Esophagus mucosa (tissue), 1 donor: ENCODE measurements at regions not wholly inside any gene's neighbourhood (a gene's known extent, or its start where the extent isn't known, plus 50 kb on each side); places are given as distances from the start of the nearest gene placed in this dataset.

Experiments used
- ATAC-seq: fragments of 200-7000 bp; cut with Tn5 transposase; one replicate; pipeline ENCODE4 v1.9.1; 2020
- donor health status: DM: yes; HTN: yes; CAD: no.

- no peak for ATAC-seq
Measured at GRCh38 chr2:5519286-5519685, 172.9 kb upstream of the SOX11 start.

- no peak for ATAC-seq
Measured at GRCh38 chr2:5520463-5520972, 171.7 kb upstream of the SOX11 start.

GRCh38 chr2:5521461-5521860 is 170.7 kb upstream of the SOX11 start:
- ATAC-seq: no peak

GRCh38 chr2:5524551-5524950 is 167.6 kb upstream of the SOX11 start:
- no peak for ATAC-seq

- no peak for ATAC-seq
Measured at GRCh38 chr2:5528706-5529105, 163.5 kb upstream of the SOX11 start.

GRCh38 chr2:5530011-5530696 is 162.0 kb upstream of the SOX11 start:
- no peak for ATAC-seq

- no peak for ATAC-seq
Measured at GRCh38 chr2:5535301-5535700, 156.9 kb upstream of the SOX11 start.

- ATAC-seq: no peak
Measured at GRCh38 chr2:5537180-5537688, 154.9 kb upstream of the SOX11 start.

- no peak for ATAC-seq
Measured at GRCh38 chr2:5538313-5538712, 153.9 kb upstream of the SOX11 start.

- ATAC-seq: no peak
Measured at GRCh38 chr2:5538772-5539171, 153.4 kb upstream of the SOX11 start.

- no peak for ATAC-seq
Measured at GRCh38 chr2:5539282-5540165, 152.7 kb upstream of the SOX11 start.

GRCh38 chr2:5540856-5541255 is 151.3 kb upstream of the SOX11 start:
- no peak for ATAC-seq

GRCh38 chr2:5544205-5544786 is 147.9 kb upstream of the SOX11 start:
- ATAC-seq: no peak

GRCh38 chr2:5546181-5546580 is 146.0 kb upstream of the SOX11 start:
- ATAC-seq: no peak

GRCh38 chr2:5548991-5549715 is 143.0 kb upstream of the SOX11 start:
- no peak for ATAC-seq

- no peak for ATAC-seq
Measured at GRCh38 chr2:5549771-5550170, 142.4 kb upstream of the SOX11 start.

GRCh38 chr2:5555636-5556035 is 136.5 kb upstream of the SOX11 start:
- ATAC-seq: no peak

- no peak for ATAC-seq
Measured at GRCh38 chr2:5561006-5561405, 131.2 kb upstream of the SOX11 start.

GRCh38 chr2:5562426-5562825 is 129.8 kb upstream of the SOX11 start:
- ATAC-seq: no peak

- ATAC-seq: no peak
Measured at GRCh38 chr2:5562865-5563264, 129.3 kb upstream of the SOX11 start.

- no peak for ATAC-seq
Measured at GRCh38 chr2:5563411-5563810, 128.8 kb upstream of the SOX11 start.

- no peak for ATAC-seq
Measured at GRCh38 chr2:5569256-5569655, 122.9 kb upstream of the SOX11 start.

- no peak for ATAC-seq
Measured at GRCh38 chr2:5576015-5576414, 116.2 kb upstream of the SOX11 start.
